Activated T-helper 2 cell treated with anti-CD3 and anti-CD28 coated beads, Interferon-gamma antibody, Interleukin-2, Interleukin-4, amounts not matched to agents 10 μg/mL and 5 μg/mL and 100 μg/mL, durations not matched to agents 14 hours and 24 hours and 36 hours (primary cell): ENCODE measurements at regions not wholly inside any gene's neighbourhood (a gene's known extent, or its start where the extent isn't known, plus 50 kb on each side); places are given as distances from the start of the nearest gene placed in this dataset.
"Not testable (repeated sequence)": the region's sequence is repeated elsewhere in the genome, so short reads cannot be mapped to it uniquely, and the experiment has no call there.

Experiments
- DNase-seq: peaks from one replicate; pipeline ENCODE4 v3.0.0; 2021; ENCODE audit warnings: low spot score
- H3K27ac Mint-ChIP-seq: one replicate; pipeline ENCODE4 v1.8.0; 2021; ENCODE audit warnings: mixed read lengths
- H3K27me3 Mint-ChIP-seq: one replicate; pipeline ENCODE4 v1.8.0; 2021; ENCODE audit warnings: low read depth, mixed read lengths
- H3K36me3 Mint-ChIP-seq: one replicate; pipeline ENCODE4 v1.8.0; 2021; ENCODE audit warnings: low read depth, mixed read lengths
- H3K4me1 Mint-ChIP-seq: one replicate; pipeline ENCODE4 v1.8.0; 2021; ENCODE audit warnings: low read depth, mixed read lengths
- H3K4me3 Mint-ChIP-seq: one replicate; pipeline ENCODE4 v1.8.0; 2021; ENCODE audit warnings: low read depth, mild to moderate bottlenecking, moderate library complexity, mixed read lengths
- H3K9me3 Mint-ChIP-seq: one replicate; pipeline ENCODE4 v1.8.0; 2021; ENCODE audit warnings: mixed read lengths
- intact Hi-C: fragments of 100-400 bp; cut with micrococcal nuclease; formaldehyde crosslinking; loops from one replicate; pipeline ENCODE4 v1.15.1; 2023

DNA sequence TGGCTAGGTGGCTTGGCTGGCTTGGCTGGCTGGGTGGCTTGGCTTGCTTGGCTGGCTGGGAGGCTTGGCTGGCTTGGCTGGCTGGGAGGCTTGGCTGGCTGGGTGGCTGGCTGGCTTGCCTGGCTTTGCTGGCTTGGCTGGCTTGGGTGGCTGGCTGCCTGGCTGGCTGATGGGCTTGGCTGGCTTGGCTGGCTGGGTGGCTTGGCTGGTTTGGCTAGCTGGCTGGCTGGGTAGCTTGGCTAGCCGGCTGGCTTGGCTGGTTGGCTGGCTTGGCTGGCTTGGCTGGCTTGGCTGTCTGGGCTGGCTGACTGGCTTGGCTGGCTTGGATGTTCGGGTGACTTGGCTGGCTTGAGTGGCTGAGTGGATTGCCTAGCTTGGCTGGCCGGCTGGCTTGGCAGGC lies 2829.1 kb downstream of the RPIA start:
- H3K27me3 Mint-ChIP-seq, H3K4me1 Mint-ChIP-seq, H3K36me3 Mint-ChIP-seq, intact Hi-C loops, H3K9me3 Mint-ChIP-seq, H3K27ac Mint-ChIP-seq, H3K4me3 Mint-ChIP-seq, DNase-seq: not testable (repeated sequence)

DNA sequence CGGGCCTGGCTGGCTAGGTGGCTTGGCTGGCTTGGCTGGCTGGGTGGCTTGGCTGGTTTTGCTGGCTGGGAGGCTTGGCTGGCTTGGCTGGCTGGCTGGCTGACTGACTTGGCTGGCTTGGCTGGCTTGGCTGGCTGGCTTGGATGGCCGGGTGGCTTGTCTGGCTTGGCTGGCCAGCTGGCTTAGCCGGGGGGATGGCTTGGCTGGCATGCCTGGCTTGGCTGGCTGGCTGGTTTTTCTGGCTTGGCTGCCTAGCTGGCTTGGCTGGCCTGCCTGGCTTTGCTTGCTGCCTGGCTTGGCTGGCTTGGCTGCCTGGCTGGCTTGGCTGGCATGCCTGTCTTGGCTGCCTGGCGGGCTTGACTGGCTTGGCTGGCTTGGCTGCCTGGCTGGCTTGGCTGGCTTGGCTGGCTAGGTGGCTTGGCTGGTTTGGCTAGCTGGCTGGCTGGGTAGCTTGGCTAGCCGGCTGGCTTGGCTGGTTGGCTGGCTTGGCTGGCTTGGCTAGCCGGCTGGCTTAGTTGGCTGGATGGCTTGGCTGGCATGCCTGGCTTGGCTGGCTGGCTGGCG lies 2829.6 kb downstream of the RPIA start:
- DNase-seq, H3K36me3 Mint-ChIP-seq, H3K4me3 Mint-ChIP-seq, H3K27ac Mint-ChIP-seq, intact Hi-C loops, H3K27me3 Mint-ChIP-seq, H3K4me1 Mint-ChIP-seq, H3K9me3 Mint-ChIP-seq: not testable (repeated sequence)

DNA sequence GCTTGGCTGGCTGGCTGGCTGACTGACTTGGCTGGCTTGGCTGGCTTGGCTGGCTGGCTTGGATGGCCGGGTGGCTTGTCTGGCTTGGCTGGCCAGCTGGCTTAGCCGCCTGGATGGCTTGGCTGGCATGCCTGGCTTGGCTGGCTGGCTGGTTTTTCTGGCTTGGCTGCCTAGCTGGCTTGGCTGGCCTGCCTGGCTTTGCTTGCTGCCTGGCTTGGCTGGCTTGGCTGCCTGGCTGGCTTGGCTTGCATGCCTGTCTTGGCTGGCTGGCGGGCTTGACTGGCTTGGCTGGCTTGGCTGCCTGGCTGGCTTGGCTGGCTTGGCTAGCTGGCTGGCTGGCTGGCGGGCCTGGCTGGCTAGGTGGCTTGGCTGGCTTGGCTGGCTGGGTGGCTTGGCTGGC lies 2830.5 kb downstream of the RPIA start:
- H3K9me3 Mint-ChIP-seq, H3K4me3 Mint-ChIP-seq, DNase-seq, H3K4me1 Mint-ChIP-seq, H3K27me3 Mint-ChIP-seq, intact Hi-C loops, H3K36me3 Mint-ChIP-seq, H3K27ac Mint-ChIP-seq: not testable (repeated sequence)

DNA sequence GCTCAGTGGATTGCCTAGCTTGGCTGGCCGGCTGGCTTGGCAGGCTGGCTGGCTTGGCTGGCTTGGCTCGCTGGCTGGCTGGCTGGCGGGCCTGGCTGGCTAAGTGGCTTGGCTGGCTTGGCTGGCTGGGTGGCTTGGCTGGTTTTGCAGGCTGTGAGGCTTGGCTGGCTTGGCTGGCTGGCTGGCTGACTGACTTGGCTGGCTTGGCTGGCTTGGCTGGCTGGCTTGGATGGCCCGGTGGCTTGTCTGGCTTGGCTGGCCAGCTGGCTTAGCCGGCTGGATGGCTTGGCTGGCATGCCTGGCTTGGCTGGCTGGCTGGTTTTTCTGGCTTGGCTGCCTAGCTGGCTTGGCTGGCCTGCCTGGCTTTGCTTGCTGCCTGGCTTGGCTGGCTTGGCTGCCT lies 2831.4 kb downstream of the RPIA start:
- H3K4me1 Mint-ChIP-seq, intact Hi-C loops, H3K27me3 Mint-ChIP-seq, H3K4me3 Mint-ChIP-seq, H3K27ac Mint-ChIP-seq, H3K36me3 Mint-ChIP-seq, DNase-seq, H3K9me3 Mint-ChIP-seq: not testable (repeated sequence)

DNA sequence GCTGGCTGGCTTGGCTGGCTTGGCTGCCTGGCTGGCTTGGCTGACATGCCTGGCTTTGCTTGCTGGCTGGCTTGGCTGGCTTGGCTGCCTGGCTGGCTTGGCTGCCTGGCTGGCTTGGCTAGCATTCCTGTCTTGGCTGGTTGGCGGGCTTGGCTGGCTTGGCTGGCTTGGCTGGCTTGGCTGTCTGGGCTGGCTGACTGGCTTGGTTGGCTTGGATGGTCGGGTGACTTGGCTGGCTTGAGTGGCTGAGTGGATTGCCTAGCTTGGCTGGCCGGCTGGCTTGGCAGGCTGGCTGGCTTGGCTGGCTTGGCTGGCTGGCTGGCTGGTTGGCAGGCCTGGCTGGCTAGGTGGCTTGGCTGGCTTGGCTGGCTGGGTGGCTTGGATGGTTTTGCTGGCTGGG lies 2832.3 kb downstream of the RPIA start:
- DNase-seq, H3K27ac Mint-ChIP-seq, H3K9me3 Mint-ChIP-seq, H3K36me3 Mint-ChIP-seq, H3K4me1 Mint-ChIP-seq, intact Hi-C loops, H3K27me3 Mint-ChIP-seq, H3K4me3 Mint-ChIP-seq: not testable (repeated sequence)

DNA sequence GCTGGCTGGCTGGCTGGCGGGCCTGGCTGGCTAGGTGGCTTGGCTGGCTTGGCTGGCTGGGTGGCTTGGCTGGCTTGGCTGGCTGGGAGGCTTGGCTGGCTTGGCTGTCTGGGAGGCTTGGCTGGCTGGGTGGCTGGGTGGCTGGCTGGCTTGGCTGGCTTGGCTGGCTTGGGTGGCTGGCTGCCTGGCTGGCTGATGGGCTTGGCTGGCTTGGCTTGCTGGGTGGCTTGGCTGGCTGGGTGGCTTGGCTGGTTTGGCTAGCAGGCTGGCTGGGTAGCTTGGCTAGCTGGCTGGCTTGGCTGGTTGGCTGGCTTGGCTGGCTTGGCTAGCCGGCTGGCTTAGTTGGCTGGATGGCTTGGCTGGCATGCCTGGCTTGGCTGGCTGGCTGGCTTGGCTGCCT lies 2834.1 kb downstream of the RPIA start:
- H3K36me3 Mint-ChIP-seq, H3K9me3 Mint-ChIP-seq, intact Hi-C loops, H3K4me1 Mint-ChIP-seq, H3K4me3 Mint-ChIP-seq, H3K27me3 Mint-ChIP-seq, DNase-seq, H3K27ac Mint-ChIP-seq: not testable (repeated sequence)

DNA sequence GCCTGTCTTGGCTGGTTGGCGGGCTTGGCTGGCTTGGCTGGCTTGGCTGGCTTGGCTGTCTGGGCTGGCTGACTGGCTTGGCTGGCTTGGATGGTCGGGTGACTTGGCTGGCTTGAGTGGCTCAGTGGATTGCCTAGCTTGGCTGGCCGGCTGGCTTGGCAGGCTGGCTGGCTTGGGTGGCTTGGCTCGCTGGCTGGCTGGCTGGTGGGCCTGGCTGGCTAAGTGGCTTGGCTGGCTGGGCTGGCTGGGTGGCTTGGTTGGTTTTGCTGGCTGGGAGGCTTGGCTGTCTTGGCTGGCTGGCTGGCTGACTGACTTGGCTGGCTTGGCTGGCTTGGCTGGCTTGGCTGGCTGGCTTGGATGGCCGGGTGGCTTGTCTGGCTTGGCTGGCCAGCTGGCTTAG lies 2834.6 kb downstream of the RPIA start:
- H3K27me3 Mint-ChIP-seq, H3K9me3 Mint-ChIP-seq, intact Hi-C loops, H3K4me1 Mint-ChIP-seq, H3K4me3 Mint-ChIP-seq, DNase-seq, H3K36me3 Mint-ChIP-seq, H3K27ac Mint-ChIP-seq: not testable (repeated sequence)

DNA sequence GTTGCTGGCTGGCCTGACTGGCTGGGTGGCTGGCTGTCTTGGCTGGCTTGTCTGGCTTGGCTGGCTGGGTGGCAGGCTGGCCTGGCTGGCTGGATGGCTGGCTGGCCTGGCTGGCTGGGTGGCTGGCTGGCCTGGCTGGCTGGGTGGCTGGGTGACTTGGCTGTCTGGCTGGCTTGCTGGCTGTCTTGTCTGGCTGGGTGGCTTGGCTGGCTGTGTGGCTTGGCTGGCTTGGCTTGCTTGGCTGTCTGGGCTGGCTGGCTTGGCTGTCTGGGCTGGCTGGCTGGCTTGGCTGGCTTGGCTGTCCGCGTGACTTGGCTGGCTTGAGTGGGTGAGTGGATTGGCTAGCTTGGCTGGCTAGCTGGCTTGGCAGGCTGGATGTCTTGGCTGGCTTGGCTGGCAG lies 2835.6 kb downstream of the RPIA start:
- H3K9me3 Mint-ChIP-seq, H3K4me1 Mint-ChIP-seq, DNase-seq, H3K27me3 Mint-ChIP-seq, H3K36me3 Mint-ChIP-seq, H3K27ac Mint-ChIP-seq, H3K4me3 Mint-ChIP-seq, intact Hi-C loops: not testable (repeated sequence)

DNA sequence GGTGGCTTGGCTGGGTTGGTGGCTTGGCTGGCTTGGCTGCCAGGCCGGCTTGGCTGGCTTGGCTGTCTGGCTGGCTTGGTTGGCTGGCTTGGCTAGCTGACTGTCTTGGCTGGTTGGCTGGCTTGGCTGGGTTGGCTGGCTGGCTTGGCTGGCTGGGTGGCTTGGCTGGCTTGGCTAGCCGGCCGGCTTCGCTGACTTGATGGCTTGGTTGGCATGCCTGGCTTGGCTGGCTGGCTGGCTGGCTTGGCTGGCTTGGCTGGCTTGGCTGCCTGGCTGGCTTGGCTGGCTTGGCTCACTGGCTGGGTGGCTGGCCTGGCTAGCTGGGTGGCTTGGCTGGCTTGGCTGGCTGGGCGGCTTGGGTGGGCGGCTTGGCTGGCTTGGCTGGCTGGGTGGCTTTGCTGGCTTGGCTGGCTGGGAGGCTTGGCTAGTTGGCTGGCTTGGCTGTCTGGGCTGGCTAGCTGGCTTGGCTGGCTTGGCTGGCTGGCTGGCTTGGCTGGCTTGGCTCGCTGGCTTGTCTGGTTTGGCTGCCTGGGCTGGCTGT lies 2836.1 kb downstream of the RPIA start:
- intact Hi-C loops, H3K27me3 Mint-ChIP-seq, H3K27ac Mint-ChIP-seq, DNase-seq, H3K9me3 Mint-ChIP-seq, H3K36me3 Mint-ChIP-seq, H3K4me3 Mint-ChIP-seq, H3K4me1 Mint-ChIP-seq: not testable (repeated sequence)

DNA sequence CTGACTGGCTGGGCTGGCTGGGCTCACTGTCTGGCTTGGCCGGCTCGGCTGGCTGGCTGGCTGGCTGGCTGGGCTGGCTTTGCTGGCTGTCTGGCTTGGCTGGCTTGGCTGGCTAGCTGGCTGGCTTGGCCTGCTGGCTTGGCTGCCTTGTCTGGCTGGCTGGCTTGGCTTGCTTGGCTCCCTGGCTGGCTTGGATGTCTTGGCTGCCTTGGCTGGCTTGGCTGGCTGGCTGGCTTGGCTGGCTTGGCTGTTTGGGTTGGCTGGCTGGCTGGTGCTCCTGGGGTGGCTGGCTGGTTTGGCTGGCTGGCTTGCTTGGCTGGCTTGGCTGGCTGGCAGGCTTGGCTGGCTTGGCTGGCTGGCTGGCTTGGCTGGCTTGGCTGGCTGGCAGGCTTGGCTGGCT lies 2836.9 kb downstream of the RPIA start:
- H3K27ac Mint-ChIP-seq, DNase-seq, H3K9me3 Mint-ChIP-seq, H3K36me3 Mint-ChIP-seq, H3K27me3 Mint-ChIP-seq, H3K4me3 Mint-ChIP-seq, intact Hi-C loops, H3K4me1 Mint-ChIP-seq: not testable (repeated sequence)

DNA sequence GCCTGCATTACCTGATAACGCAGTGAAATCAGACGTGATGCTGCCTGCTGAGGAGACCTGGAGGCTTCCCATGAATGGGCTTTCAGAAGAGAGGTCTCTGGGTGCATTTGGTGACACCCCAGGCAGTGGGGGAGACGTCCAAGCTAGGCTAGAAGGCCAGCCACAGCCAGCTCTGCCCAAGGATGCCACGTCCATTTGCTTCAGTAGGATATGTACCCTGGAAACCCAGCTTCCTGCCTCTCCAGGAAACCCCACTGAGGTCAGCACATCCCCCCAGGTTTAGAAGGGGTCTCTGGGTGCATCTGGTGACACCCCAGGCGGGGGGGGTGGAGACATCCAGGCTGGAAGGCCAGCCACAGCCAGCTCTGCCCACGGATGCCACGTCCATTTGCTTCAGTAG lies 2844.6 kb downstream of the RPIA start:
- H3K36me3 Mint-ChIP-seq, intact Hi-C loops, H3K27ac Mint-ChIP-seq, H3K4me3 Mint-ChIP-seq, H3K4me1 Mint-ChIP-seq, H3K27me3 Mint-ChIP-seq, DNase-seq, H3K9me3 Mint-ChIP-seq: not testable (repeated sequence)

DNA sequence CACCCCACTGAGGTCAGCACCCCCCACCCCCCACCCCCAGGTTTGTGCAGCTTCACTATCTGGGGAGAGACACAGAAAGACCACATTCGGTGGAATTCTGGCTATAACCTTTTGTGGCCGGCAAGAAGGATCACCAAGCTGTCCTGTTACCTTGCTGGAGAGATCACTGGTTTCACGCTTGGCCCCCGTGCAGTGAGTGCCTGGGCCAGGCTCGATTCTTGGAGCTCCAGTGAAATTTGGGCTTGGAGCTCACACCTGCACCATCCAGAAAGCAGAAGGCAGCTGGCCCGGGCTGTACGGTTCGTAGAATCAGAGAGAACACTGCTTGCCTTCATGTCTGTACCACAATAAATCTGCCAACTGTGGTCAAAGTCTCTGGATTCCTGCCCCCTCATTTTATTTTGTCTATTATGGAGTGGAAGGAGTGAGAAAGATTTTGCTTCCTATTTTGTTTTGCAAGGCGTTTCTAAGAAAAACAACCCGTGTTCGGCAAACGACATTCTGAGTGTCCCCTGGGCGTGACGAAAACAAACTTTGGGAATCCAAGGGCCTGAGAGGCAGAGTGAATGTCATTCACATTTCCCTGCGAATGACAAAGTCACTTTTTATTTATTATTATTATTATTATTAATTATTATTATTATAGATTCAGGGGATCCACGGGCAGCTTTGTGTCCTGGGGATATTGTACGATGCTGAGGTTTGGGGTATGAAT lies 2845.2 kb downstream of the RPIA start:
- H3K4me1 Mint-ChIP-seq, H3K9me3 Mint-ChIP-seq, DNase-seq, H3K36me3 Mint-ChIP-seq, H3K27ac Mint-ChIP-seq, H3K27me3 Mint-ChIP-seq, intact Hi-C loops, H3K4me3 Mint-ChIP-seq: not testable (repeated sequence)

DNA sequence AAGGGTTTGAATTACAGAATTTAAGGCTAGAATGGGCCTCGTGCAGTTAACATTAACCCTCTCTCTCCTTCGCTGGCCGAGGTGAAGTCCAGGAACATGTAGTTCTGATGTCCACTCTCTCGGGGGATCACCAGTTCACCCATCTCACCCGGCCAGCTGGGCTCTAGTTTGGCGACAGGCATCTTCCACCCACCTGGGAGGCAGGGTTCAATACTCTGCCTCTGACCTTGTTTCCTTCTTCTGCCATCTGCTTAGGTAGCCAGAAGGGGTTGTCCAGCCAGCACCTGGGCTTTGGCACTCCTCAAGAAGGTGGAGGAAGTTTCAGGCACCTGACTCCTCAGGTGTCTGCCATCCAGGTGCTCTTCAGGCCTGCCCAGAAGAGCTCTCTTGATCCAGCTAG lies 2857.8 kb downstream of the RPIA start:
- H3K27ac Mint-ChIP-seq, H3K4me3 Mint-ChIP-seq, intact Hi-C loops, H3K27me3 Mint-ChIP-seq, H3K36me3 Mint-ChIP-seq, DNase-seq, H3K4me1 Mint-ChIP-seq, H3K9me3 Mint-ChIP-seq: not testable (repeated sequence)

DNA sequence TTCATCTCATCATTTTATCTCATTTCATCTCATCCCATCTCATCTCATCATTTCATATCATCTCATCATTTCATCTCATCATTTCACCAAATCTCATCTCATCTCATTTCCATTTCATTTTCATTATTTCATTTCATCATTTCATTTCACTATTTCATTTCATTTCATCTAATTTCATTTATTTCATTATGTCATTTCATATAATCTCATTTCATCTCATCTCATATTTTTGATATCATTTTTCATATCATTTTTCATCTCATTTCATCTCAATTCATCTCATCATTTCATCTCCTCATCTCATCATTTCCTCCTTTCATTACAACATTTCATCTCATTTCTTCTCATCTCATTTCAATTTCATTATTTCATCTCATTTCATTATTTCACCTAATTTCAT lies 2866.8 kb downstream of the RPIA start:
- H3K9me3 Mint-ChIP-seq = peaks cover 29% of the 10 kb centered on the region
- intact Hi-C loops, H3K27ac Mint-ChIP-seq, H3K36me3 Mint-ChIP-seq, H3K27me3 Mint-ChIP-seq, DNase-seq, H3K4me3 Mint-ChIP-seq, H3K4me1 Mint-ChIP-seq: not testable (repeated sequence)
